HG02852 (cell line): ENCODE measurements at regions not wholly inside any gene's neighbourhood (a gene's known extent, or its start where the extent isn't known, plus 50 kb on each side); places are given as distances from the start of the nearest gene placed in this dataset.
A peak's percentile ranks its signal among the peaks of the same experiment; 100 is the strongest.

ENCODE experiments used
- ATAC-seq: cut with Tn5 transposase; IDR thresholded peaks from one replicate; pipeline ENCODE4 v1.9.1; 2021; ENCODE audit warnings: mild to moderate bottlenecking, moderate library complexity; ENCODE audit not compliant: unreplicated experiment

DNA sequence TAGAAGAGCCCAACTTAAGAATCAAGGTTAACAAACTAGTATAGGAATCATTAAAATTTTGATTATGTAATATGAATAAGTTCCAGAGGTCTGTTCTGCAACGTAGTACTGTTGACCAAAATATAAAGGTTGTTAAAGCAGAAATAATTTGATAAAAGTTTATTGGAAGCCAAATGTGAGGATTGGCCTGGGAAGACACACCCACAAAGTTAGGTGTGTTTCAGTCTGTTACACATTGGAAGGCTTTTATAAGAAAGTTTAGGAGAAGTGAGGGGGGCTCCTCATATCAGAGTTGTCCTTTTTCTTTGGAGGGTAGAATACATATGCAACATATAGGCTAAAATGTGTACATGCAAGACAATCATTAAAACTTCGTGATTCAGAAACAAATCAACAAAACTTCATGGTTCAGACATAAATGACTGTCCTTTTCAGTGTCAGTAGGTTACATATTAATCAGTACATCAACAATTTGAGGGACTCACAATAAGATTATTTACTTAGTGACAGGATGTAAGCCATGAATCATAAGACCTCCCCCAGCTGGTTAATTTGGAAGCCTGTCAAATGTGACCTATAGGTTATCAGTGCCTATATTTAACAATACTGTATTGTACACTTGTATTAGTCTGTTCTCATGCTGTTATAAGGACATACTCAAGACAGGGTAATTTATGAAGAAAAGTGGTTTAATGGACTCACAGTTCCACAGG is 245.0 kb upstream of the B3GALT2 start:
- no peak for ATAC-seq

DNA sequence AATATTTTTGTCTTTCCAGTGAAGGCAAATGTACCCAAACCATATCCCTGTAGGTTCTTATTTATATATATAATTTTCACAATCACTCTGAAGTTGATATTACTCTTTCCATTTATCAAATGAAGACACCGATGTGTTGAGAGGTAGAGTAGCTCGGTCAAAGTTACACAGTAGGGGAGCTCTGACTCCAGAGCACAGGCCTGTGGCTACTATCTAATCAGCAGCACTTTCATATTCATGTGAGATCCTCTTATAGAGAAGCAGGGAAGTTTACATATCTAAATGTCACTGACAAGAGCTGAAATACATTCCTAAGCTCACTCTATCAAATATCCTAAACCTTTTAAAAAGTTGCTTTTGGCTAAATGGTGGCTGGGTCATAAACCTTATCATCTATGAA is 241.1 kb upstream of the B3GALT2 start:
- no peak for ATAC-seq

DNA sequence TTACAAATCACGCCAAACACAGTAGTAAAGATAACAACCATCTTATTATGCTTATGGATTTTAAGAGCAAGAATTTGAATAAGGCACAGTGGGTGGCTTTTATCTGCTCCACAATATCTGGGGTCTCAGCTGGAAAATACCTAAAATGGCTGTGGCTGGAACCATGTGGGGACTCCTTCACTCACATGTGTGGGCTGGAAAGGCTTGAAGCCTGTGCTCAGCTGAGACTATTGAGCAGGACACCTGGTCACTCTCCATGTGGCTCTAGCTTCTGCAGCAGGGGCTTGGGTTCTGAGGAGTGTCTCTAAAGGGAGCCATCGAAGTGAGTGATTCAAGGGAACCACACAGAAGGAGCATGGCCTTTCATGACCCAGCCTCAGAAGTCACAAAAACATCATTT is 239.6 kb upstream of the B3GALT2 start:
- no peak for ATAC-seq

DNA sequence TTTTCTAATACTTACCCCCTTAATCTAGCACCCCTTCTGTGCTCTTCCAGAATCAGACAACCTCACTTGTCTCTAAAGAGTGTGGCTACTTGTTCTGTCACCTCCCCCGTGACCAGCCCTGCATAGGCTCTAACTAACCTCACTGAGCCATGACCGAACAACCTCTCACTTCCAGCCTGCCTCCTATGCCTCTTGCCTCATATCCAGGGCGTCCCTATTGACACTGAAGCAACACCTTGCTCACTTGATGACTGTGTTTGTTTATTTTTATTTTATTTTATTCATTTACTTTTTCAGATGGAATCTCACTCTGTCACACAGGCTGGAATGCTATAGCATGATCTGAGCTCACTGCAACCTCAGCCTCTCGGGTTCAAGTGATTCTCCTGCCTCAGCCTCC is 235.1 kb upstream of the B3GALT2 start:
- no peak for ATAC-seq

DNA sequence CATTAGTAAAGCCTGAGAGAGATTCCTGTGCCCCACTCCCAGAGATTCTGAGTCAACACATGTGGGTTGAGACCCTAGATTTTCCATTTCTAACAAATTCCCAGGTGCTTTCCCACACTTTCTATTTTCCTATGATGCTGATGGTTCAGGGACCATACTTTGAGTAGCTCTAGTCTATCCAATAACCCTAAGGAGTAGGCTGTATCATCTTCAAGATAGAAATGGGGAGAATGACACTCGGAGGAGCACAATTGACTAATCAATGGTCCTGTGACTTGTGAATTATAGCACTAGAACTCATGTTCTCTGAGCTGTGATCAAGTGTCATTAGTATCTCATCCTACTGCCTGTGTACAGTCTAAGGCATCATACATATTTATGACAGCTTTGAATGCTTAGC is 232.9 kb upstream of the B3GALT2 start:
- no peak for ATAC-seq

DNA sequence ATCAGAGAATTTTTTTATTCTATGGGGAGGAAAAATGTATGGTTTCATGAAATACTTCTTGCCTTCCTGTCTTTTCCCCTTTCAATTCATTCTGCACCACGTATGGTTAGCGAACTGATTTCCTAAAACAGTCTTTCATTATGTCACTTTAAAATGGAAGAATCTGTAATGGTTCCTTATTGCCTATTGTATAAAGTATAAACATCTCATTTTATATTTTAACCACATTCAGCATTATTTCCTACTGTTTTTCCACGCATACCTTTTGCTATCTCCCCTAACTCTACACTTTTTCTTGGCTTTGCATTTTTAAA is 232.3 kb upstream of the B3GALT2 start:
- no peak for ATAC-seq

DNA sequence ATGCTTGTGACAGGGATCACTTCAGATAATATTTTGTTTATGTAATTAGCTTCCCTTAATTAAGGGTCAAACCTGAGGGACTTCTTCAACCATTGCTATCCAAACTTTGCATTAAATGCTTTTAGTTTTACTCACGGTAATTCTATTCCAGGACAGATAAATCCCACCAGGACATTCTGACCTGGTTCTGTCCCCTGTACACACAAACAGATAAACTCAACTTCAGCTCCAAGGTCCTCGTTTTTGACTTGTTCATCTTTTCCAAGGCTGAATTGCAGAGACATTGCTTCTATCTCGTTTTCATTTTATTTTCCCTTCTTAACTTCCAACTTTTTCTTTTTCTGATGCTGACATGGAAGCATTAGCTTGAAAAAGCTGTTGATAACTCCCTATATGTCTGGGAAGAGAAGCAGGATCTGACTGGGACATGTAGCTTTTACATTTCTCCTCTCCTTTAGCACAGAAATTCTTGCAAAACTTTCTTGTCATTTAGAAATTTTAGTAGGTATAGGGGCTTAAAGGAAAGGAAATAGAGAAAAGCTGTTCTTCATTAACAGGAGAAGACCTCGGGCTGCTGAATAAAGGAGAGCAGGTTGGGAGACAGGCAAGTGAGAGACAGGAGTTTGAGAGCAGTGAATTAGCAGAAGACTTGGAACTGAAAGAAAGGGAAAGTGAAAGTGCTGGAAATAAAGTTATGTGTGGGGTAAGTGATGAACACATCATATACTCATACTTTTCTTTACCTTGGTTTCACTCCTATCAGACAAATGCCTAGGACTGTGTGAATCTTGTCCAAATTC is 231.7 kb upstream of the B3GALT2 start:
- ATAC-seq = peak; percentile 87

DNA sequence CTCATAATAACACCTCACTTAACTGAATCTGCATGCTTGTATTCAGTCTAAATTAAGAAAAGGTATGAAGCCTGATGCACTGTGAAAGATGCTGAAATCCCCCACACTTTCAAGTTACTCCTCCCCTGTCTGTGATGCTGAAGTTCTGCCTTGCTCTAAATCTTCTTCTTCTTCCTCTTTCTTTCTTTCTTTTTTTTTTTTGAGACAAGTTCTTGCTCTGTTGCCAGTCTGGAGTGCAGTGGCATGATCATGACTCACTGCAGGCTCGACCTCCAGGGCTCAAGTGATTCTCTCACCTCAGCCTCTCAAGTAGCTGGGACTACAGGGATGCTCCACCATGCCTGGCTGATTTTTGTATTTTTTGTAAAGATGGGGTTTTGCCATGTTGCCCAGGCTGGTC is 231.0 kb upstream of the B3GALT2 start:
- ATAC-seq = no peak

DNA sequence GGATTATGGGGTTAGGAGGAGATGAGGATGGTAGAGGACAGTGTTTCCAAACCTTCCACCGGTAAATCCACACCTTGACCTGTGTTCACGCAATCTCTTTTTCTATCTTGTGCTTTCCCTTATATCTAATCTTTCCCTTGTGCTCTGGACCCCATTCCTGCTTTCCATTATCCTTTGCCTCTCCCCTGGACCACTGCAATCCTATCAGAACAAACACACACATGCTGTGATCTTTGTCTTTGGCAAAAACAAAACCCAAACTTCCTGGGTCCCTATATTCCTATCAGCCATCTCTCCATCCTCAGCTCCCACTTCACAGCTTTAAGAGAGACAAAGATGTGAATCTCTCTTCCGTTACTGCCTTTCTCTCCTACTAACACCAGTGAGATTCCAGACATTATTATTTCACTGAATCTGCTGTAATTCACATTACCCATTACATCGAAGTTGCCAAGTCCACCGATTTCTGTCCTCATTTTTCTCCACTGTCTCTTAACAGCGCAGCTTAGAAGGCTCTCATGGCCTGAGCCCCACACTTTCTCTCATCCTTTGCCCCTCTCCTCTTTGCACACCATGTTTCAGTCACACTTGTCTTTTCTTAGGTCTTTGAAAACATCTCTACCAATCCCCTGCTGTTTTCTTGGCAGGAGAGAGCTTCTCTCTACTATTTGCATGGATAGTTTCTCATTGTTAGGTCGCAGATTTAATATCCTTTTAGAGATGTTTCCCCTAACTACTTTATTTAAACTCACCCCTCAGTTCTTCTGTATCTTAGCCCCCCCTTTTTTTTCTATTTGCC is 230.0 kb upstream of the B3GALT2 start:
- no peak for ATAC-seq

DNA sequence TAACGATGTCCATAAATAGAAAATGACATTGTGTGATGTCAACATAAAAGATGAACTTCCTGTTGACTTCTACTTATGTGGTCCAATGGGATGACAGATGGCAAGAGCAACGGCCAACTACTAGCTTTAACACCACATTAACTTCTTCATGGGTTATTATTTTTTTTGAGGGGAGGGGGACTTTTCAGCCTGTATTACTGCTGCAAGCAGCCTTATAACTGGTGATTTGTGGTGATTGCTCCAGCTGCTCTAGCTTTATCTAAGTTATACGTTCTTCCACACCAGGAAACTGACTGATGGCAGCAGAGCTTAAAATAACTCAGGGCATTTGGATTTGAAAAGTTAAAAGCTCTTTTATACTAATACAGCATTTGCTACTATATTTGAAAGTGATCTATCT is 228.8 kb upstream of the B3GALT2 start:
- no peak for ATAC-seq

DNA sequence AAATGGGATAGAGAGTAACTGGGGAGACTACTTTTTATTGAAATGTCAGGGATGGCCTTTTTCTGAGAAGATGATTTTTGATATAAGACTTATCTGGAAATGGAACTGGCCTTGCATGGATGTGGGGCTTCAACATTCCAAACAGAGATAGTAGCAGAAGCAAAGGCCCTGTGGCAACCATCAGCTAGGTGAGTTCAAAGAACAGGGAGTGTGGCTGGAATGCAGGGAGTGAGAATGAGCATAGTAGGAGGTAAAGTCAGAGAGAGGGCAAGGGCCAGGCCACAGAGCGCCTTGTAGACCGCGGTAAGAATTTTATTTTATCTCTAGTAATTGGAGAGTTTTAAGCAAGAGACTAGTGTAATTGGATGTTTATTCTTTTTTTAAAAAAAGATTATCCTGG is 227.0 kb upstream of the B3GALT2 start:
- ATAC-seq = no peak

DNA sequence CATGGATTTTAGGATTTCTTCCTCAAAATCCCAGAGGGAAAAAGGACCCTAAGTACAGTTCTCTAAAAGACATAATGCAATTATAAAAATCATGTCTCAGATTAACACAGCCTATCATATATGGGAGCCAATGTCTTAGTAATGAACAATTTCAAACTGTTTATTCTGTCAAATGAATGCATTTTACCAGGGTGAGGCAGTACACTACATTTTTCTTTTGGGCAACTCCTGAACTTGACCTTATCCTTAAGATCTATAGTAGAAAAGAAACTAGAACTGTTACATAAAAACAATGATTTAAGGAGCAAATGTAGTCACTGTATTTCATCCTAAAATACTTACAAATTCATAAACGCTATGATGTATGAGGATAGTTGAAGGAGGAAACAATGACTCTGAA is 226.3 kb upstream of the B3GALT2 start:
- no peak for ATAC-seq

DNA sequence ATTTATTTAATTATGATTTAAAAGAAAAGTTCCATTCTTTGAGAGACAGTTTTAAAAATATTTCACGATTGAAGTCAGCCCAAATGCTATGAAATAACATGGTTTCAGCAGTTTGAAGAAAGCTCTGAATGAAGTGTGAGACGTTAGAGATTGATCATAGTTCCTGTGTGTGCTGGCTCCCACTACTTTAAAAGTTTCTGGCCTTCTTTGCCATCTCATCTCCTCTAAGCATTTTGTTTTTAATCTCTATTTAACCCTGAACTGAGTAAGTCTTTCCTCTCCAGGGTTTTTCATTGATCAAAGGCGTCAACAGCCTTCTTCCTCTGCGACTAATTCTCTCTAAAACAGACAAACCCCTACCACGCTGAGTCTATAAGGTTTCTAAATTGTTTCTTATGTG is 225.3 kb upstream of the B3GALT2 start:
- no peak for ATAC-seq

DNA sequence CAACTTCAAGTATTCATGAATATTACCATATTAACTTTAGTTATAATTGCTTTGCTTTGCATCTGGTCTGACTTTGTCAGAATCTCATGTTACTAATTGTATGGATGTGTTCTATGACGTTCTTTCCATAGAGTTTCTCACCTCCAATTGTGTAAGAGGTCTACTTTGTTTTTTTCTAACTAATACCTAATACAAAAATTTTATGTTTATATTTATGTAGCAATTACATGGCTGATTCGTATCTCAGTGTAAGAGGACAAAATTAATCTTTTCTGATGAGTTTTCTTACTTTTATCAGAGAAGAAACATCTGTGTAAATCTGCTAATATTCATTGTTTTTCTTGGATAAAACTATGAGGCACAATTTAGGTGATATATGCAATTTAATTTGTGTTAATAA is 224.8 kb upstream of the B3GALT2 start:
- ATAC-seq = no peak

DNA sequence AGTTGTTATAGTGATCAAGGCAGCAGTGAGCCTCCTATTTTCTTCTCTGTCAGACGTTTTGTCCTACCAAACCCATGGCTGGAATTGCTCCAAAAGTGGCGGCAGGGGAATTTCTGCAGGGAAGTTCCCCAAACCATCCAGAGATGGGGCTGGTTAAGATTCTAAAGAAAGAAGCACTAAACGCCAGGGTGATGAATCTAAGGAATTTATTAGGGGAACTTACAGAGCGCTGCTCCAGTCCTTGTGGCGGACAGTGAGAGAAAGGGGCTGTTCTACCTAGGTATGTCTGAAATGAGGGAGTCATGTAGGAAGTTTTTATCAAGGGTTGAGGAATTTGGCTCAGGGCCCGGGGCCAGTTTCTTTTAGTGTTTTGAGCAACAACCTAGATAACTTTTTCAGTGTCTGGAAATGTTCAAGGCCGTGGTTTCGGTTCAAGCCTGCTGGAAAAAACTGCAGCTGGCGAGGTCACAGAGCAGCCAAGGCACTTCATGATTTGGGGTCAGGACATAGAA is 222.4 kb upstream of the B3GALT2 start:
- ATAC-seq = no peak

DNA sequence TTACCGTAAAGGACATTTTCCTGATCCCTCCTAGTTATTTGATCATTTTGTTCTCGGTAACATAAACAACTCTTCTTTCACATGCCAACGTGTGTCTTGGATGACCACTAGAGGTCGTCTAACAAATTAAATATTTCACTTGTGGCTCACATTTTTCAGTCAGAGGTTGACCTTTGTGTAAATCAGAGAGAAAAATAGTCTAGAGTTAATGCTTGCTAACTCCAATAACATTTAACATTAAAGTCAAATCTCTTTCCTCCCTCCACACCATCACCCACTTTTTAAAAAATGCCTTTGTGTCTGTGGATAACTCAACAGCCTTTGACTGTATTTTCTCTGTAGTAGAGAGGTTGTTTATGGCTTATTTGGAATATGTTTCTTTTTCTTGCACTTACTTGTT is 220.5 kb upstream of the B3GALT2 start:
- peak; percentile 83 for ATAC-seq

DNA sequence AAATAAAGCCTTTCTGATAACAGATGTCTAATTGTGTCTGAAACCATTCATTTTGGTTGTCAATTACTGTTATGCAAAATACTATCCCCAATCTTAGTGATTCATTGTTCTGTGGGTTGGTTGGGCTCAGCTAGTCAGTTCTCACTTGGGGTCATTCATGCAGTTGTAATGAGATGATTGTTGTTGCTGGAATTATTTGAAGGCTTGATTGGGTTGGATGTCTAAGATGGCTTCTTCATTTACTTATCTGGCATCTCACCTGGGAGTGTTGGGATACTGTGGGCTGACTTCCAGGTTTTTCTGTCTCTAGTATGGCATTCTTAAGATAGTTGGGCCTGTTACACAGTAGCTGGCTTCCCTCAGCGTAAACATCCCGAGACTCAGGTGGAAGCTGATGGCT is 217.8 kb upstream of the B3GALT2 start:
- no peak for ATAC-seq

DNA sequence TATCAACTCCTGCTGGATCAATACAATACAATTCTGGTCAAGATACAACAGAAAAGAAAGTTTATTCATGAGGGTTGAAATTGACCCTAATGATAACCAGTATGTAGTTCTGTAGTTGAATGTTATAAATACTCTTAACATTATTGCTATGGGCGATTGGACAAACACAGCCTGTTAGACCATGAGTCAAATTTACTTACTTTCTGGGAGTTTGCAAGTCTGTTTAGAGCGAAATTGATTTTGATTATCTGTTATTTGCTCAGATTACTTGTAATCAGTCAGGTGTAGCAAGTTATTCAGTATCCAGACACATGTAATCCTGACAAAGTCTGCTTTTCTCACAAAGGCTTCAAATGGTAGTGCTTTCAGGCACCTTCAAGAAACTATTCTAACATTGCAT is 216.6 kb upstream of the B3GALT2 start:
- ATAC-seq = no peak

DNA sequence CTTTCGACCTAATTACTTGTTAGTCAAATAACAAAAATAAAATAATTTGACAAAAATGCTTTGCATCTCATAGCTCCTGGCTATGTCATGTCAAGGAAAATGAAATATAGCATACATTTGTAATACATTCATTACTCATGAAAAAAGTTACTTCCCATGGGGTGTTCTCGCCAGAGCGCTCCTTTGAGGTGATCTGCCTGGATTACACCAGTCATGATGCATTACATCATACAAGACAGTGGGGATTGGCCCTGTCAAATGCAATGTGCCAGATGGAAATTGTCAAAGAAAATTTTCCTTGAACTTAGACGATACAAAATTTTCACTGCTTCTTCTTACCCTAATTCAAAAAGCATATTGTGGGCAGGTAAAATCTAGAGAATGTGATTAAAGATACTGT is 215.6 kb upstream of the B3GALT2 start:
- no peak for ATAC-seq

DNA sequence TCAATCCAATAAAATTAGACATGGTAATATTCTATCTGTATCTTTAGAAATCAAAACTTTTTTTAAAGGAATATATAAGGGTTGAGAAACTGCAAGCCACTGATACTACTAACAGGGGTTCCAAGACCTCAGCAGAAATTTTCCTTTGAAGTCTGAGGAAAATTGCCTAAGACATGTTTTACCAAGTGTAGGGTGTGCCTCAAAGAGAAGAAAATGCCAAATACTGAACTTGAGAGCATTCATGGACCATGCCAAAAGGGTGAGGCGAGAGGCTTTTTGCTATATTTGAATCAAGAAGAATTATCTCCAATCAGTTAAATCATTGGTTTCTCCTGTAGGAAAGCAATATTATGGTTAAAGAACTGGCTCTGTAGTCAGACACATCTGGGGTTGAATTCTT is 207.9 kb upstream of the B3GALT2 start:
- ATAC-seq = no peak

DNA sequence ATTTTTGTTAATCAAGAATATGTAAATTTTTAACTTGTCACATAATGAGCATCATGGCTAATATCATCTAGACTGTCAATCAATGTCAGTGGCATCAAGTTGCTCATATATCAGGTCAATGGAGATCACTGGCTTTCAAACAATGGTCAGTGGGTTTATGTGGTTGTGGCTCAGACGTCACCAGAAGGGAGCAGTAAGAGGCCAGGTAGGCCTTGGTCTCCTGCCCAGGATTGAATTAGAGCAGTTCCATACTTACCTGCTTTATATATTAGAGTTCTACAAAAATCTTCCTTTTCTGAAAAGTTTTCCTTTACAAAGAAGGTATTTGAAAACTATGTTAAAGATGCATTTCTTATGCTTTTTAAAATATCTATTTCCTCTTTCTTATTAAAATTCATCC is 206.3 kb upstream of the B3GALT2 start:
- ATAC-seq = no peak

DNA sequence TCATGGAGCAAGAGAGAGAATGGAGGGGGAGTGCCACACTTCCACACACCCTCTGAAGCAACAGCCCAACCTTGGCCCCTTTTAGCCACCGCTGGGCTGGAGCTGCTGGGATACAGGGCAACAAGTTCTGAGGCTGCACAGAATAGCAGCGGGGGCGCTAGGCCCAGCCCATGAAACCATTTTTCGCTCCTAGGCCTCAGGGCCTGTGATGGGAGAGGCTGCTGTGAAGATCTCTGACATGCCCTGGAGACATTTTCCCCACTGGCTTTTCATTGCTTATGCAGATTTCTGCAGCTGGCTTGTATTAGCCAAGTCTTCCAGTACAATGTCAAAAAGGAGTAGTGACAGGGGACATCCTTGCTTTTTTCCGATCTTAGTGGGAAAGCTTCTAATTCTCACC is 202.3 kb upstream of the B3GALT2 start:
- no peak for ATAC-seq
